ENCODE measurements at regions not wholly inside any gene's neighbourhood (a gene's known extent, or its start where the extent isn't known, plus 50 kb on each side); places are given as distances from the start of the nearest gene placed in this dataset.

DNA sequence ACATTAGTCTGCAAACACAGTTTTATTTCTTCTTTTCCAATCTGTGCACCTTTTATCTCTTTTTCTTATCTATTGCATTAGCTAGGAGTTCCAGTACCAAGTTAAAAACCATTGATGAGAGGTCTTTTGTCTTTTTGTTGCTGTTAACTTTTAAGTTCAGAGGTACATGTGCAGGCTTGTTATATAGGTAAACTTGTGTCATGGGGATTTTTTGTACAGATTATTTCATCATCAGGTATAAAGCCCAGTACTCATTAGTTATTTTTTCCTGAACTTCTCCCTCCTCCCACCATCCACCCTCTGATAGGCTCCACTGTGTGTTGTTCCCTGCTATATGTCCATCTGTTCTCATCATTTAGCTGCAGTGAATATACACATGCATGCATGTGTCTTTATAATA, 349.9 kb downstream of the PDHA2 start:
- no peak for DNase-seq

GRCh38 chr4:96193061-96193460, 353.2 kb downstream of the PDHA2 start:
- no peak for DNase-seq

GRCh38 chr4:96194993-96195392, 355.1 kb downstream of the PDHA2 start:
- no peak for DNase-seq

GRCh38 chr4:96205143-96205936, 365.4 kb downstream of the PDHA2 start:
- DNase-seq, result no peak

DNA sequence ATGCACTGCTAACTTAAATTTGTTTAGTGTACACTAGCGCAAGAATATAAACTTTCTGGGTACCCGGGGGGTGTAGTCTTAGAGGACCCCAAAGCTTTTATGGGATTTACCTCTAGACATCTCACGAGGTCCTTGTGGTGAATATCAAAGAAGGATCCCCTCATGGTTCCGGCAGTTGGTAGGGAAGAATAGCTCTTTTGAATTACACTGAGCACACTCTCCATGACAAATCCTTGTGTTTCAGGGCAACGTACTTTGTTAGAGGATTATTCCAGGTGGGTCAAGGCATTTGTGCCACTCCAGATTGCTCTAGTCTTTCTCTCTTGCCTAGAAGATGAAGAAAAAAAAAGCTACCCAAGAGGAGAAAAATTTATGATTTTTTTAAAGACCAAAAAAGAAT, 387.6 kb downstream of the PDHA2 start:
- no peak for DNase-seq

DNA sequence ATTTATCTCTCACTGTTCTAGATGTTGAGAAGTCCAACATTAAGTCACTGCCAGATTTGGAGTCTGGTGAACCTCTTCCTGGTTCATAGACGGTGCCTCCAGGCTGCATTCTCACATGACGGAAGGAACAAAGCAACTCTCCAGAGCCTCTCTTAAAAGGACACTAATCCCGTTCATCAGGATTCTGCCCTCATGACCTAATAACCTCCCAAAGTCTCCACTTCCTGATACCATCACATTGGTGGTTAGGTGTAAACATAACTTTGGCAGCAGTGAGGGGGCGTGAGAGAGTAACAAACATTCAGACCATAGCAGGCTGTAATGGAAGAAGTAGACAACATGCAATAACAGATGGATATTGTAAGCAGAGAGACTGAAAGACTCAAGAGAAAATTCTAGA, 388.6 kb downstream of the PDHA2 start:
- DNase-seq, result no peak

DNA sequence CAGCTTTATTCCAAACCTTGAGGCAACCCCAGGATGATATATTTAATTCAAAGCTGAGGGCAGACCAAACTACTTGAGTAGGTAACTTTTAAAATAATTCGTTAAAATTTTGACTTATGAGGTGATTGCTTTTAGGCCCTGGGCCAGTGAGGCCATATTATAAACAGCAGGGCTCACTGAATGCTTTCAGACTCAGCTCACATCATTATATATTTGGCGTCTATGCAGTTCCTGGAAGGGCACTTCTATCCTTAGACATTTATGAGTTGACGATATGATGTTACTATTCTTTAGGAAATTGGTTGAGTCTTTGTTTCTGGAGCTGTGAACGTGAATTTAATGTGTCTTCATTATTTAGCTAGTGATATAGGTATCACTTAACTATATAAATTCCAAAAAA, 400.1 kb downstream of the PDHA2 start:
- no peak for DNase-seq

GRCh38 chr4:96241819-96242218, 401.9 kb downstream of the PDHA2 start:
- no peak for DNase-seq

GRCh38 chr4:96247096-96247495, 407.2 kb downstream of the PDHA2 start:
- no peak for DNase-seq

DNA sequence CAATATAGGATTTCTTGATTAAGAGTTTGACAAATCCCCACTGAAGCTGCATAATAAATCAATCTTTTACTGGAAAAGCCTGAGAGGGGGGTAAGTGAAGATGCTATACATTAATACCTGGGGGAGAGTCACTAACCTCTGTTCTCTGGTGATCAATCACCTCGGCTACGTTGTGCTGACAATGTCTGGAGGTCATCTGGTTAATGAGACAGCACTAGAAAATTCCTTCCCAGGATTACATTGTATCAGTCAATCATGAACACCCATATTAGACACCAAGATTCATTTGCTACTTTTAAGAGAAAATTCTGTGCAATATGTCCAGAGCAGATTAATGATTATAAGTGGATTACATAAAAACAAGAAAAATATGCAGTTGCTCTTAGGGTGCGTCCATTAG, 408.3 kb downstream of the PDHA2 start:
- no peak for DNase-seq

GRCh38 chr4:96260064-96260682, 420.3 kb downstream of the PDHA2 start:
- DNase-seq, result no peak

GRCh38 chr4:96262057-96262456, 422.2 kb downstream of the PDHA2 start:
- no peak for DNase-seq

GRCh38 chr4:96263291-96263690, 423.4 kb downstream of the PDHA2 start:
- no peak for DNase-seq

GRCh38 chr4:96264941-96265463, 425.1 kb downstream of the PDHA2 start:
- DNase-seq, result no peak

- DNase-seq, result peak; percentile 16
Observed at GRCh38 chr4:96293806-96294205, 453.9 kb downstream of the PDHA2 start.

DNA sequence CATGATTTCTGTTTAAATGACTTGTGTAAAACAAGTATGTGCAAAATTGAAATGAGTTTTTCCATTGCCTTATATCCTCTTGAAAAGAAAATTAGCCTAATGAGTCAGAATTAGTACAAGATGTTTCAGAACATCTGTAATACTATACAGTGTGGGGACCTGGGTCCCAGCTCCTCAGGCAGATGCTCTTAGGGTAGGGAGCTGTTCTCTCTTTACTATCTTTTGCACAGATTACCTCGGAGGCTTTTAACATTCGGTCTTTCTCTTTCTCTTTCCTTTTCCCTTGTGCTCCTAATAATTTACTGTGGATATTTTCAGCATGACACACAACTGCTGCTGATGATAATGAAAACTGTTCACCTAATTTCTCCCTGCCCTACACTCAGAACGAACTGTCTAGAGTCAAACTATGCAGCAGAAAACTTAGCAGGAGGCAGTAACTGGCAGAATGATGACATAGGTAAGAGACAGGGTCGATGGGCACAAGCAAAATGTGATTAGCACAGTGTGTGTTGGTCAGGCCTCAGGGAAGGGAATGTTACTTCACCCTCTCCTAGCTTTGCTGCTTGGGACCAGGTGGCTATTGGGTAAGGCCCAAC, 455.3 kb downstream of the PDHA2 start:
- DNase-seq, result no peak

- no peak for DNase-seq
Observed at GRCh38 chr4:96301715-96302114, 461.8 kb downstream of the PDHA2 start.

DNA sequence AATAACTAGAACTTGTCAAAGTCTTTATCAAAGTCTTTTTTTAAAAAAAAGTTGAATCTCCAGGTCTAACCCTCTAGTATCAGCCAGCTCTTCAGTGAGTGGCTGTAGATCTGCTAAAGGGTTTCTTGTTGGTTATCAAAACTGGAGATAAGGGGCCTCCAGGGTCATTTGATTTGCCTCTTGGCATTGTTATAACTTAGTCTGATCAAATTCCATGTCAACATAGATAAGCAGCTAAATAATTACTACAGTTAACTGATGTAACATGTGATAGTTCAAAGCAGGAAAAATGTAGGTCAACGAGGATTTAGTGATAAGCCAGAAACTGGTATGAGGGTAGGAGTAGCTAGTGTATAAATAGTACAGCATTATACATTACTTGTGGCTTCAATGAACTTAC, 465.1 kb downstream of the PDHA2 start:
- no peak for DNase-seq

GRCh38 chr4:96312046-96312685, 472.3 kb downstream of the PDHA2 start:
- DNase-seq, result no peak

DNA sequence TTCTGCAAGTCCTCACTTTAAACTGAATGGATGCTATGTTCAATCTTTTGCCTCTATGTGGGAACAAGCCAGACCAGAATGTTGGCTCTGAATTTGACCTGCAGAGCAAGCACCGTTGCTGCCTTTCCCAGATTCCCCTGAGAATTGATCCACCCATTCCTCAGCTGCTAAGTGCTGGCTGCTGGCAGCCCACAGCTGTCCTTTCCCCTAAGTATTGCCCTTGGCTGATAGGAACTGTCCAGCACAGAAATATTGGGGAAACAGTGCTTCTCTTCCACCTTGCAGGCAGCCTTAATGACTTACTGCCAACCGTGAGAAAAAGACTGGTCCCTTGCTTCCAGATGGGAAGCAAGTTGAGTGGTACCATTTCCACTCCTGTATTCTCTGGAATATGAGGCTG, 475.9 kb downstream of the PDHA2 start:
- DNase-seq, result peak; percentile 23

GRCh38 chr4:96316776-96317175, 476.9 kb downstream of the PDHA2 start:
- peak; percentile 11 for DNase-seq

- no peak for DNase-seq
Observed at GRCh38 chr4:96317891-96318290, 478.0 kb downstream of the PDHA2 start.

- no peak for DNase-seq
Observed at GRCh38 chr4:96326846-96327245, 487.0 kb downstream of the PDHA2 start.

GRCh38 chr4:96342196-96342595, 502.3 kb downstream of the PDHA2 start:
- DNase-seq, result no peak

All from retina (tissue), 1 donor.